ENCODE measurements at regions not wholly inside any gene's neighbourhood (a gene's known extent, or its start where the extent isn't known, plus 50 kb on each side); places are given as distances from the start of the nearest gene placed in this dataset.

- no peak for ATAC-seq
- DNase-seq = no peak
- H3K9me3 ChIP-seq = no peaks in the 10 kb centered on the region
- H3K4me3 ChIP-seq = no peak overlapping the region
- no peaks in the 10 kb centered on the region for H3K27me3 ChIP-seq
- no peaks in the 10 kb centered on the region for H3K36me3 ChIP-seq
- intact Hi-C loops (cut with DNase I) = no loop called here
- H3K4me1 ChIP-seq = no peaks in the 10 kb centered on the region
- TF ChIP-seq, protein P1, sequence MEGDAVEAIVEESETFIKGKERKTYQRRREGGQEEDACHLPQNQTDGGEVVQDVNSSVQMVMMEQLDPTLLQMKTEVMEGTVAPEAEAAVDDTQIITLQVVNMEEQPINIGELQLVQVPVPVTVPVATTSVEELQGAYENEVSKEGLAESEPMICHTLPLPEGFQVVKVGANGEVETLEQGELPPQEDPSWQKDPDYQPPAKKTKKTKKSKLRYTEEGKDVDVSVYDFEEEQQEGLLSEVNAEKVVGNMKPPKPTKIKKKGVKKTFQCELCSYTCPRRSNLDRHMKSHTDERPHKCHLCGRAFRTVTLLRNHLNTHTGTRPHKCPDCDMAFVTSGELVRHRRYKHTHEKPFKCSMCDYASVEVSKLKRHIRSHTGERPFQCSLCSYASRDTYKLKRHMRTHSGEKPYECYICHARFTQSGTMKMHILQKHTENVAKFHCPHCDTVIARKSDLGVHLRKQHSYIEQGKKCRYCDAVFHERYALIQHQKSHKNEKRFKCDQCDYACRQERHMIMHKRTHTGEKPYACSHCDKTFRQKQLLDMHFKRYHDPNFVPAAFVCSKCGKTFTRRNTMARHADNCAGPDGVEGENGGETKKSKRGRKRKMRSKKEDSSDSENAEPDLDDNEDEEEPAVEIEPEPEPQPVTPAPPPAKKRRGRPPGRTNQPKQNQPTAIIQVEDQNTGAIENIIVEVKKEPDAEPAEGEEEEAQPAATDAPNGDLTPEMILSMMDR (IDR thresholded peaks at IDR 0.05) = no peak
- no peak overlapping the region for H3K27ac ChIP-seq
Observed at GRCh38 chr20:7723284-7723683, 217.0 kb downstream of the HAO1 start.

GRCh38 chr20:7728338-7728737 lies 211.9 kb downstream of the HAO1 start:
- Histone ChIP-seq H3K9me3 (no peaks in the 10 kb centered on the region), H3K4me1 (no peaks in the 10 kb centered on the region), H3K4me3 (no peak overlapping the region), H3K36me3 (no peaks in the 10 kb centered on the region), H3K27me3 (no peaks in the 10 kb centered on the region), H3K27ac (no peak overlapping the region)
- ATAC-seq (no peak), DNase-seq (no peak)
- intact Hi-C loops (cut with DNase I) = no loop called here
- TF ChIP-seq, protein P1 (IDR thresholded peaks at IDR 0.05) = no peak

GRCh38 chr20:7734216-7734615 lies 206.0 kb downstream of the HAO1 start:
- ATAC-seq = peak; percentile 33

DNA sequence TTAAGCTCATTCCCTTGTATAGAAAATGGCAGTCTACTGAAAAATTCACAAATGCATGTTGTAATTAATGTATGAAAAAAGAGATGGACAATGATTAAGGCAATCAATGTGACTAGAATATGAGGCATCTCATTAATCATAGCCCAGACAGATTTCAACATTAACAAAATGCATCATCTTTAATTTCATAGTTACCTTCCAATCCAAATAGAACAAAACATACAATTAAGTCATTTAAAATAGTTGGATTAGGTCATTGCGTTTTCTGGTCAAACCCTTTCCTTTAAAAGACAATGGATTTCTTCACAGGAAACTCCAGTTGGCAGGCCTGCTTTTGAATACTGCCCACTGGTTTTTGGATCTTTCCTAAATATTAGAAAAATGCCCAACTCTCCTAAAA lies 203.9 kb downstream of the HAO1 start:
- Histone ChIP-seq H3K27me3 (no peaks in the 10 kb centered on the region), H3K4me3 (no peak overlapping the region), H3K27ac (no peak overlapping the region), H3K9me3 (no peaks in the 10 kb centered on the region), H3K4me1 (no peaks in the 10 kb centered on the region), H3K36me3 (no peaks in the 10 kb centered on the region)
- TF ChIP-seq, protein P1 (IDR thresholded peaks at IDR 0.05) = no peak
- no peak for DNase-seq
- ATAC-seq = no peak
- intact Hi-C loops (cut with DNase I) = no loop called here

More at GRCh38 chr20:7734216-7734615, 206.0 kb downstream of the HAO1 start:
- Histone ChIP-seq H3K4me1 (no peaks in the 10 kb centered on the region), H3K4me3 (no peak overlapping the region), H3K27ac (no peak overlapping the region), H3K9me3 (no peaks in the 10 kb centered on the region), H3K36me3 (no peaks in the 10 kb centered on the region), H3K27me3 (no peaks in the 10 kb centered on the region)
- no peak for DNase-seq
- intact Hi-C loops (cut with DNase I) = no loop called here
- TF ChIP-seq, protein P1 (IDR thresholded peaks at IDR 0.05) = no peak

DNA sequence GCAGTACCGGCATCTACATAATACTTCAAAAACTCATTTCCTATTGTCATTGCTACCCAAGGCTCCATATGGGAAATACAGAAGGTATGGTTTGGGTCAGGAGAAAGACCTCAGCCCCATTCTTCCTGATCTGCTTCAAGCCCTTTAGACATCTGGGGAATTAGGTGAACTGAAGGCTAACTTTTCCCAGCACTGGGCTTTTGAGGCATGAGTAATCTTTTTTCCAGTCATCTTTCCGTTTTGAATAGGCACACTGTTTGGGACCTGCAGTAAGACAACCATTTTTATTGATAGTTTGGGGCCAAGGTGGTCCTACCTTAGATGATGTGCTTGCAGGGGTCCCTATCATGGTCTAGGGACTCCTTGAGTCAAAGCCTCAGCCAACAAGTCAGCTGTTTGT lies 198.4 kb downstream of the HAO1 start:
- H3K4me3 ChIP-seq = no peak overlapping the region
- no peak for DNase-seq
- no peak overlapping the region for H3K27ac ChIP-seq
- no peaks in the 10 kb centered on the region for H3K36me3 ChIP-seq
- TF ChIP-seq, protein P1 (IDR thresholded peaks at IDR 0.05) = no peak
- H3K27me3 ChIP-seq = no peaks in the 10 kb centered on the region
- peaks cover 0 to 8% of the 10 kb centered on the region in 2 donors for H3K9me3 ChIP-seq
- ATAC-seq = no peak
- H3K4me1 ChIP-seq = no peaks in the 10 kb centered on the region
- intact Hi-C loops (cut with DNase I) = no loop called here
